ENCODE measurements at regions not wholly inside any gene's neighbourhood (a gene's known extent, or its start where the extent isn't known, plus 50 kb on each side); places are given as distances from the start of the nearest gene placed in this dataset.

DNA sequence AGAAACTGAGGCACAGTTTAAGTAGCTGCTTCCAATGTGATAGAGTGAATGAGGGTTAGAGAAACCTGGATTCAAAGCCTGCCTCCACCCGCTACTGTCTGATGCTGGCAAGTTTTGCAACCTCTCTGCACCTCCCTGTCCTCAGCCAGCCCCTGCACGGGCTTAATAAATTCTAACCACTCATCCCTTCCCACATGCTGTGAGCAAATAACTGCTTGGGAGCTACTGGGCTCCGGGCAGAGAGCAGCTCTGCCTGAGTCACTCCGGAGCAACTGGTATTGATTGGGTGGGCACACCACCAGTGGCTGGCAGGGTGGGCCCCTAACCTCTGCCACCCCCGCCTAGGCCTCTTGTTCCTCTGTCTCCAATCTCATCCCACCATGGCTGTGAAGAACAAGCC, 104.3 kb upstream of the SYT13 start:
- TF ChIP-seq EZH2phosphoT487 (IDR thresholded peaks at IDR 0.05; ENCODE audit: unreplicated experiment) (no peak), ZNF114 (CRISPR knock-in tag; IDR thresholded peaks at IDR 0.05) (no peak), JUNB (IDR thresholded peaks at IDR 0.05; ENCODE audit: unreplicated experiment) (no peak), EZH2 (IDR thresholded peaks at IDR 0.05; ENCODE audit: low read depth, unreplicated experiment) (no peak), ZNF331 (CRISPR knock-in tag; IDR thresholded peaks at IDR 0.05; ENCODE audit: low read depth) (no peak)
- TF ChIP-seq, protein P1, sequence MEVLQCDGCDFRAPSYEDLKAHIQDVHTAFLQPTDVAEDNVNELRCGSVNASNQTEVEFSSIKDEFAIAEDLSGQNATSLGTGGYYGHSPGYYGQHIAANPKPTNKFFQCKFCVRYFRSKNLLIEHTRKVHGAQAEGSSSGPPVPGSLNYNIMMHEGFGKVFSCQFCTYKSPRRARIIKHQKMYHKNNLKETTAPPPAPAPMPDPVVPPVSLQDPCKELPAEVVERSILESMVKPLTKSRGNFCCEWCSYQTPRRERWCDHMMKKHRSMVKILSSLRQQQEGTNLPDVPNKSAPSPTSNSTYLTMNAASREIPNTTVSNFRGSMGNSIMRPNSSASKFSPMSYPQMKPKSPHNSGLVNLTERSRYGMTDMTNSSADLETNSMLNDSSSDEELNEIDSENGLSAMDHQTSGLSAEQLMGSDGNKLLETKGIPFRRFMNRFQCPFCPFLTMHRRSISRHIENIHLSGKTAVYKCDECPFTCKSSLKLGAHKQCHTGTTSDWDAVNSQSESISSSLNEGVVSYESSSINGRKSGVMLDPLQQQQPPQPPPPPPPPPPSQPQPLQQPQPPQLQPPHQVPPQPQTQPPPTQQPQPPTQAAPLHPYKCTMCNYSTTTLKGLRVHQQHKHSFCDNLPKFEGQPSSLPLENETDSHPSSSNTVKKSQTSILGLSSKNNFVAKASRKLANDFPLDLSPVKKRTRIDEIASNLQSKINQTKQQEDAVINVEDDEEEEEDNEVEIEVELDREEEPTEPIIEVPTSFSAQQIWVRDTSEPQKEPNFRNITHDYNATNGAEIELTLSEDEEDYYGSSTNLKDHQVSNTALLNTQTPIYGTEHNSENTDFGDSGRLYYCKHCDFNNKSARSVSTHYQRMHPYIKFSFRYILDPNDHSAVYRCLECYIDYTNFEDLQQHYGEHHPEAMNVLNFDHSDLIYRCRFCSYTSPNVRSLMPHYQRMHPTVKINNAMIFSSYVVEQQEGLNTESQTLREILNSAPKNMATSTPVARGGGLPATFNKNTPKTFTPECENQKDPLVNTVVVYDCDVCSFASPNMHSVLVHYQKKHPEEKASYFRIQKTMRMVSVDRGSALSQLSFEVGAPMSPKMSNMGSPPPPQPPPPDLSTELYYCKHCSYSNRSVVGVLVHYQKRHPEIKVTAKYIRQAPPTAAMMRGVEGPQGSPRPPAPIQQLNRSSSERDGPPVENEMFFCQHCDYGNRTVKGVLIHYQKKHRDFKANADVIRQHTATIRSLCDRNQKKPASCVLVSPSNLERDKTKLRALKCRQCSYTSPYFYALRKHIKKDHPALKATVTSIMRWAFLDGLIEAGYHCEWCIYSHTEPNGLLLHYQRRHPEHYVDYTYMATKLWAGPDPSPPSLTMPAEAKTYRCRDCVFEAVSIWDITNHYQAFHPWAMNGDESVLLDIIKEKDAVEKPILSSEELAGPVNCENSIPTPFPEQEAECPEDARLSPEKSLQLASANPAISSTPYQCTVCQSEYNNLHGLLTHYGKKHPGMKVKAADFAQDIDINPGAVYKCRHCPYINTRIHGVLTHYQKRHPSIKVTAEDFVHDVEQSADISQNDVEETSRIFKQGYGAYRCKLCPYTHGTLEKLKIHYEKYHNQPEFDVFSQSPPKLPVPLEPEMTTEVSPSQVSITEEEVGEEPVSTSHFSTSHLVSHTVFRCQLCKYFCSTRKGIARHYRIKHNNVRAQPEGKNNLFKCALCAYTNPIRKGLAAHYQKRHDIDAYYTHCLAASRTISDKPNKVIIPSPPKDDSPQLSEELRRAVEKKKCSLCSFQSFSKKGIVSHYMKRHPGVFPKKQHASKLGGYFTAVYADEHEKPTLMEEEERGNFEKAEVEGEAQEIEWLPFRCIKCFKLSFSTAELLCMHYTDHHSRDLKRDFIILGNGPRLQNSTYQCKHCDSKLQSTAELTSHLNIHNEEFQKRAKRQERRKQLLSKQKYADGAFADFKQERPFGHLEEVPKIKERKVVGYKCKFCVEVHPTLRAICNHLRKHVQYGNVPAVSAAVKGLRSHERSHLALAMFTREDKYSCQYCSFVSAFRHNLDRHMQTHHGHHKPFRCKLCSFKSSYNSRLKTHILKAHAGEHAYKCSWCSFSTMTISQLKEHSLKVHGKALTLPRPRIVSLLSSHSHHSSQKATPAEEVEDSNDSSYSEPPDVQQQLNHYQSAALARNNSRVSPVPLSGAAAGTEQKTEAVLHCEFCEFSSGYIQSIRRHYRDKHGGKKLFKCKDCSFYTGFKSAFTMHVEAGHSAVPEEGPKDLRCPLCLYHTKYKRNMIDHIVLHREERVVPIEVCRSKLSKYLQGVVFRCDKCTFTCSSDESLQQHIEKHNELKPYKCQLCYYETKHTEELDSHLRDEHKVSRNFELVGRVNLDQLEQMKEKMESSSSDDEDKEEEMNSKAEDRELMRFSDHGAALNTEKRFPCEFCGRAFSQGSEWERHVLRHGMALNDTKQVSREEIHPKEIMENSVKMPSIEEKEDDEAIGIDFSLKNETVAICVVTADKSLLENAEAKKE (CRISPR knock-in tag; IDR thresholded peaks at IDR 0.05) = no peak
- TF ChIP-seq, protein P2, sequence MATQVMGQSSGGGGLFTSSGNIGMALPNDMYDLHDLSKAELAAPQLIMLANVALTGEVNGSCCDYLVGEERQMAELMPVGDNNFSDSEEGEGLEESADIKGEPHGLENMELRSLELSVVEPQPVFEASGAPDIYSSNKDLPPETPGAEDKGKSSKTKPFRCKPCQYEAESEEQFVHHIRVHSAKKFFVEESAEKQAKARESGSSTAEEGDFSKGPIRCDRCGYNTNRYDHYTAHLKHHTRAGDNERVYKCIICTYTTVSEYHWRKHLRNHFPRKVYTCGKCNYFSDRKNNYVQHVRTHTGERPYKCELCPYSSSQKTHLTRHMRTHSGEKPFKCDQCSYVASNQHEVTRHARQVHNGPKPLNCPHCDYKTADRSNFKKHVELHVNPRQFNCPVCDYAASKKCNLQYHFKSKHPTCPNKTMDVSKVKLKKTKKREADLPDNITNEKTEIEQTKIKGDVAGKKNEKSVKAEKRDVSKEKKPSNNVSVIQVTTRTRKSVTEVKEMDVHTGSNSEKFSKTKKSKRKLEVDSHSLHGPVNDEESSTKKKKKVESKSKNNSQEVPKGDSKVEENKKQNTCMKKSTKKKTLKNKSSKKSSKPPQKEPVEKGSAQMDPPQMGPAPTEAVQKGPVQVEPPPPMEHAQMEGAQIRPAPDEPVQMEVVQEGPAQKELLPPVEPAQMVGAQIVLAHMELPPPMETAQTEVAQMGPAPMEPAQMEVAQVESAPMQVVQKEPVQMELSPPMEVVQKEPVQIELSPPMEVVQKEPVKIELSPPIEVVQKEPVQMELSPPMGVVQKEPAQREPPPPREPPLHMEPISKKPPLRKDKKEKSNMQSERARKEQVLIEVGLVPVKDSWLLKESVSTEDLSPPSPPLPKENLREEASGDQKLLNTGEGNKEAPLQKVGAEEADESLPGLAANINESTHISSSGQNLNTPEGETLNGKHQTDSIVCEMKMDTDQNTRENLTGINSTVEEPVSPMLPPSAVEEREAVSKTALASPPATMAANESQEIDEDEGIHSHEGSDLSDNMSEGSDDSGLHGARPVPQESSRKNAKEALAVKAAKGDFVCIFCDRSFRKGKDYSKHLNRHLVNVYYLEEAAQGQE (IDR thresholded peaks at IDR 0.05; ENCODE audit: unreplicated experiment) = no peak
- Mint-ChIP-seq H3K36me3 (ENCODE audit: low read depth) (no peaks in the 10 kb centered on the region), H3K9me3 (no peaks in the 10 kb centered on the region), H3K27ac (no peak overlapping the region), H3K4me1 (peaks cover 8% of the 10 kb centered on the region), H3K4me3 (no peak overlapping the region), H3K27me3 (ENCODE audit: insufficient read depth, low read depth, poor library complexity) (peaks cover 16% of the 10 kb centered on the region)
- no peak overlapping the region for H3K4me2 ChIP-seq
- ATAC-seq (no peak), DNase-seq (ENCODE audit: low spot score) (no peak)
- no peak overlapping the region for H3K4me3 ChIP-seq
- no peaks in the 10 kb centered on the region for H3K36me3 ChIP-seq (ENCODE audit: insufficient read depth)
- no peaks in the 10 kb centered on the region for H3F3A ChIP-seq (replicated peaks; ENCODE audit: low read depth)
- no peaks in the 10 kb centered on the region for H3K9me2 ChIP-seq (ENCODE audit: insufficient read depth)
- no peaks in the 10 kb centered on the region for H4K20me1 ChIP-seq (replicated peaks; ENCODE audit: insufficient read depth)
- no peak overlapping the region for H2AFZ ChIP-seq
- no peak overlapping the region for H3K27ac ChIP-seq (ENCODE audit: low read depth)
- no peaks in the 10 kb centered on the region for H3K79me2 ChIP-seq (replicated peaks; ENCODE audit: insufficient read depth)
- no peaks in the 10 kb centered on the region for H3K4me1 ChIP-seq (ENCODE audit: insufficient read depth)
- no peaks in the 10 kb centered on the region for H3K27me3 ChIP-seq (ENCODE audit: insufficient read depth)

All from GM23338 (cell line).